ENCODE measurements at regions not wholly inside any gene's neighbourhood (a gene's known extent, or its start where the extent isn't known, plus 50 kb on each side); places are given as distances from the start of the nearest gene placed in this dataset.
"Not testable (repeated sequence)": the region's sequence is repeated elsewhere in the genome, so short reads cannot be mapped to it uniquely, and the experiment has no call there.

- Histone ChIP-seq H3K9me3 (no peaks in the 10 kb centered on the region), H3K27me3 (no peaks in the 10 kb centered on the region), H3K4me1 (ENCODE audit: insufficient read depth) (no peaks in the 10 kb centered on the region), H3K36me3 (no peaks in the 10 kb centered on the region), H3K4me3 (no peak overlapping the region), H3K27ac (no peak overlapping the region)
- intact Hi-C loops (cut with DNase I) = no loop called here
- no peak for TF ChIP-seq EP300 (IDR thresholded peaks at IDR 0.05)
- no peak for TF ChIP-seq POLR2A (IDR thresholded peaks at IDR 0.05)
- no peak for TF ChIP-seq CTCF (IDR thresholded peaks at IDR 0.05)
- no peak for DNase-seq
- 66 to 67% (median 67%) methylated on average over 7 of the region's 7 CpGs for WGBS, 3 donors
Measured at GRCh38 chr7:68712956-68713495, 885.2 kb upstream of the AUTS2 start.

GRCh38 chr7:68714135-68714534 lies 884.1 kb upstream of the AUTS2 start:
- intact Hi-C loops (cut with DNase I); H3K27ac ChIP-seq; H3K4me3 ChIP-seq; DNase-seq; H3K36me3 ChIP-seq; H3K27me3 ChIP-seq; H3K4me1 ChIP-seq (ENCODE audit: insufficient read depth); H3K9me3 ChIP-seq: not testable (repeated sequence)
- 86 to 91% (median 91%) methylated on average over 1 of the region's 1 CpG for WGBS, 3 donors

GRCh38 chr7:68715907-68716306 lies 882.4 kb upstream of the AUTS2 start:
- WGBS, 3 donors = 45 to 91% (median 68%) methylated on average over 4 of the region's 4 CpGs
- H3K36me3 ChIP-seq = no peaks in the 10 kb centered on the region
- no peaks in the 10 kb centered on the region for H3K9me3 ChIP-seq
- intact Hi-C loops (cut with DNase I) = no loop called here
- no peaks in the 10 kb centered on the region for H3K4me1 ChIP-seq (ENCODE audit: insufficient read depth)
- H3K27ac ChIP-seq = no peak overlapping the region
- no peaks in the 10 kb centered on the region for H3K27me3 ChIP-seq
- no peak overlapping the region for H3K4me3 ChIP-seq
- TF ChIP-seq POLR2A (IDR thresholded peaks at IDR 0.05) = no peak
- no peak for TF ChIP-seq EP300 (IDR thresholded peaks at IDR 0.05)
- no peak for TF ChIP-seq CTCF (IDR thresholded peaks at IDR 0.05)
- DNase-seq = no peak

- 77 to 82% (median 78%) methylated on average over 1 of the region's 1 CpG for WGBS, 3 donors
- H3K27ac ChIP-seq = no peak overlapping the region
- intact Hi-C loops (cut with DNase I) = no loop called here
- no peak overlapping the region for H3K4me3 ChIP-seq
- no peaks in the 10 kb centered on the region for H3K9me3 ChIP-seq
- TF ChIP-seq CTCF (IDR thresholded peaks at IDR 0.05) (no peak), POLR2A (IDR thresholded peaks at IDR 0.05) (no peak), EP300 (IDR thresholded peaks at IDR 0.05) (no peak)
- no peaks in the 10 kb centered on the region for H3K36me3 ChIP-seq
- H3K4me1 ChIP-seq (ENCODE audit: insufficient read depth) = no peaks in the 10 kb centered on the region
- no peak for DNase-seq
- no peaks in the 10 kb centered on the region for H3K27me3 ChIP-seq
Measured at GRCh38 chr7:68717176-68717575, 881.1 kb upstream of the AUTS2 start.

- WGBS, 3 donors = 3 to 5% (median 5%) methylated on average over 1 of the region's 1 CpG
- intact Hi-C loops (cut with DNase I) = no loop called here
- no peaks in the 10 kb centered on the region for H3K4me1 ChIP-seq (ENCODE audit: insufficient read depth)
- no peak overlapping the region for H3K4me3 ChIP-seq
- no peaks in the 10 kb centered on the region for H3K9me3 ChIP-seq
- H3K36me3 ChIP-seq = no peaks in the 10 kb centered on the region
- no peak overlapping the region for H3K27ac ChIP-seq
- TF ChIP-seq EP300 (IDR thresholded peaks at IDR 0.05) (no peak), CTCF (IDR thresholded peaks at IDR 0.05) (no peak), POLR2A (IDR thresholded peaks at IDR 0.05) (no peak)
- DNase-seq = no peak
- H3K27me3 ChIP-seq = no peaks in the 10 kb centered on the region
Measured at GRCh38 chr7:68718097-68718551, 880.2 kb upstream of the AUTS2 start.

Data from ovary (tissue), 7 donors.